ENCODE measurements at regions not wholly inside any gene's neighbourhood (a gene's known extent, or its start where the extent isn't known, plus 50 kb on each side); places are given as distances from the start of the nearest gene placed in this dataset.
"Not testable (repeated sequence)": the region's sequence is repeated elsewhere in the genome, so short reads cannot be mapped to it uniquely, and the experiment has no call there.

DNA sequence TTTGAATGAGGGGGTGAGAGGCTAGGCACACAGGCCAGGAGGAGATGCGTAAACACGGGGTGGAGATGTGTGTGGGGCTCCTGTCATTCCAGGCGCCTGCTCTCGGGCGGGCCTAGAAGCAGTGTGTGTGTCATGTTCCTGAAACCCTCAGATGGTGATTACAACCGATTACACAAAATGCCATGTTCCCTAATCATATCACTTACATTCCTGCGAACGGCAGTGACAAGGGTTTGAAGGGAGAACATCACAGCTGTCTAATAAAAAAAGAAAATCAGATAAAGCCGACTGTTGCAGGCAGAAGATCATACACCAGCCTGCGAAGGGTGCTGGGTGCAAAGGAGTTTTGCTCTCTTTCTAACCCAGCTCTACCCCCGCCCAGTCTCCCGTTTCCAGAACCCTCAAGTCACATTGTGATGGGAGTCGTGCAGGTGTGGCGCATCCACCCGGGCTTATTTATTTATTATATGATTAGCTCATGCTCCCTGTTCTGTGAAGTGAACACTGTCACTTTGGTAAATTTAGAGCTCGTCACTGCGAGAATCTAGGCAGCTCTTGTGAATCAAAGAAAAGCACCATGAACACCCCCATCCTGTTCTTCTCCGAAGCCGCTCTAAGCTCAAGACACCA, 140.3 kb downstream of the NR2F2 start:
- DNase-seq (ENCODE audit: low read depth, low spot score) = no peak

- no peak for DNase-seq (ENCODE audit: low read depth, low spot score)
These were observed 142.2 kb downstream of the NR2F2 start for GRCh38 chr15:96472681-96473080.

- DNase-seq (ENCODE audit: low read depth, low spot score) = no peak
These were observed 143.1 kb downstream of the NR2F2 start for GRCh38 chr15:96473556-96473955.

GRCh38 chr15:96474231-96474664, 143.7 kb downstream of the NR2F2 start:
- no peak for DNase-seq (ENCODE audit: low read depth, low spot score)

- no peak for DNase-seq (ENCODE audit: low read depth, low spot score)
These were observed 146.7 kb downstream of the NR2F2 start for GRCh38 chr15:96477227-96477626.

DNA sequence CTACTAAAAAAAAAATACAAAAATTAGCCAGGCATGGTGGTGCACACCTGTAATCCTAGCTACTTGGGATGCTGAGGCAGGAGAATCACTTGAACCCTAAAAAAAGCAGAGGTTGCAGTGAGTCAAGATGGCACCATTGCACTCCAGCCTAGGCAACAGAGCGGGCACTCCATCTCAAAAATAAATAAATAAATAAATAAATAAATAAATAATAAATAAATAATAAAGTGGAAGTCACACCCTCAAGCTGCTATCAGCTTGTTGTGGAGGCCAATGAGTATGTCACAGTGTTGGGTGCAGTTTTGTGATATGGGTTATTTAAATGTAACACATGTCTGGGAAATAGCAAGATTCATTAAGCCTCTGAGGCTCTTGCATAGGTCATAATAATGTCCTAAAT, 153.9 kb downstream of the NR2F2 start:
- not testable (repeated sequence) for DNase-seq (ENCODE audit: low read depth, low spot score)

DNA sequence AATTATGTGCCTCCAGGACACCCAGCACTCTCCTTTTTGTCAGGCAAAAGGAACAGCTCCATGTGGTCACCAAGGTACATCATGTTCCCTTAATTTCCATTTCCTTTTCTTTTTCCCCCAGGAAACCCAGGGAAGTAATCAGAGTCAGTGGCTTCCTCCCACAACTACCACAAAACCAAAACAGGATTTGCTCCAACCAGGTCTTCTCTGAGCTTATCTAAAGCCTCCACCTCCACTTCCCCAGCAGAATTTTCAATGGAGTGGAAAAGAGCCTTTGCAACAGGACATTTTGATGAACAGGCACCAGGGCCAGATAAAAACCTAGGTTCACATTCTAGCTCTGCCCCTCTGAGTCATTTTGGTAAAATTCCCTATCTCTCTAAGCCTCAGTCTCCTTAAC, 154.3 kb downstream of the NR2F2 start:
- DNase-seq (ENCODE audit: low read depth, low spot score) = no peak

DNA sequence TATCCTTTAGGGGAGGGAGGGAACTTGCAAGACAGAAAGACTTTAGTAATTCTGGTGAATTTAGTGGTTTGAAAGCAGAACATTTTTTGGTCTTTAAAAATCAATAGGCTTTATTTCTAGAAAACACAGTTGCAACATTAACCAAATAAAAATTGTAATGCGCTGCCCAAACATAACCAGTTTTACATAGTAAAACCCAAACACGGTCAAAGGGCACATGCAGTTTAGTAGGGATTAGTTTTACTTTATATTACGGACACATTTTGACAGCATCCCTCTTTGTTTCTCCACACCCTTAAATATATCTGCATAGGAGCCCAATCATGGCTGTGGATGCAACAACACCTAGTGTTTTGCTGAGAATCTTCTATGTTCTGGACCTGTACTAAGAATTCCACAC, 156.7 kb downstream of the NR2F2 start:
- DNase-seq (ENCODE audit: low read depth, low spot score) = no peak

DNA sequence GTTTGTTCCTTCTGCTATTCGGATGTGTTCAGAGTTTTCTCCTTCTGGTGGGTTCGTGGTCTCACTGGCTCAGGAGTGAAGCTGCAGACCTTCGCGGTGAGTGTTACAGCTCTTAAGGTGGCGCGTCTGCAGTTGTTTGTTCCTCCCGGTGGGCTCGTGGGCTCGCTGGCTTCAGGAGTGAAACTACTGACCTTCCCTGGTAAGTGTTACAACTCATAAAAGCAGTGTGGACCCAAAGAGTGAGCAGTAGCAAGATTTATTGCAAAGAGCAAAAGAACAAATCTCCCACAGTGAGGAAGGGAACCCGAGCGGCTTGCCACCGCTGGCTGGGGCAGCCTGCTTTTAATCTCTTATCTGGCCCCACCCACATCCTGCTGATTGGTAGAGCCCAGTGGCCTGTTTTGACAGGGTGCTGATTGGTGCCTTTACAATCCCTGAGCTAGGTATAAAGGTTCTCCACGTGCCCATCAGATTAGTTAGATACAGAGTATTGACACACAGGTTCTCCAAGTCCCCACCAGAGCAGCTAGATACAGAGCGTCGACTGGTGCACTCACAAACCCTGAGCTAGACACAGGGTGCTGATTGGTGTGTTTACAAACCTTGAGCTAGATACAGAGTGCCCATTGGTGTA, 160.7 kb downstream of the NR2F2 start:
- not testable (repeated sequence) for DNase-seq (ENCODE audit: low read depth, low spot score)

- not testable (repeated sequence) for DNase-seq (ENCODE audit: low read depth, low spot score)
These were observed 161.5 kb downstream of the NR2F2 start for GRCh38 chr15:96491700-96492644.

DNA sequence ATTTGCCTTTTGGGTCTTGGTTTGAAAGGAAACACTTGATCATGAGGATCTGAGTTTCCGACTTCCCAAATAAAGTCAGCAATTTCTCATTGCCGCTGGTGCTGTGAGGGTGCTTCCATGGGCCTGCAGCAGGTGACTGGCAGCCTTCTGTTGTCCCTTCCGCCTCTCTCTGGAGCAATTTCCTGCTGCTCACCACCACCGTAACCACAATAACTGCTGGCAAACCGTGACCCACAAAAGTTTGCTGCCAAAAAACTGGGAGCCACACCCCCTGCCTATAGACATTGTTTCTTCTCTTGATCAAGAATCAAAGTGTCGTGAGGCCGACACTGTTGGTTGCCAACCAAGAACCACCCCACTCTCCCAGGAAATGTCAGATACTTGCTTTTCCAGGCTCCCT, 164.0 kb downstream of the NR2F2 start:
- DNase-seq (ENCODE audit: low read depth, low spot score) = no peak

DNA sequence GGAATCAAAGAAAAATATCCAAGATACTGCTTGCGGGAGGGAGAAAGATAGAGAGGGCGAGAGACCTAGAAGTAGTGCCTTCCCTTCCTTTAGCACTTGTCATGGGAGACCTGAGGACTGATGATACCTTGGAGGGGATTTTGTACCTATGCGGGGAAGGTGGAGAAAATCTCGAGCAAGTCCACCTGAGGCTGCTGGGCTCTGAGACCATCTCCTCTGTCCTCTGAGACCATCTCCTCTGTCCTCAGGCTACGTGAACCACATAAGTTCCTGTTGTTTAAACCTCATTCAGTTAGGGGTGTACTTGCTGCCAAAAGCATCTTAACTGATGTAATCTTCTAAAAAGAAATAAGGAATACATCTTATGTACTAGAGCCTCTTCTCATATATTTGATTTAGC, 164.9 kb downstream of the NR2F2 start:
- DNase-seq (ENCODE audit: low read depth, low spot score) = no peak

DNA sequence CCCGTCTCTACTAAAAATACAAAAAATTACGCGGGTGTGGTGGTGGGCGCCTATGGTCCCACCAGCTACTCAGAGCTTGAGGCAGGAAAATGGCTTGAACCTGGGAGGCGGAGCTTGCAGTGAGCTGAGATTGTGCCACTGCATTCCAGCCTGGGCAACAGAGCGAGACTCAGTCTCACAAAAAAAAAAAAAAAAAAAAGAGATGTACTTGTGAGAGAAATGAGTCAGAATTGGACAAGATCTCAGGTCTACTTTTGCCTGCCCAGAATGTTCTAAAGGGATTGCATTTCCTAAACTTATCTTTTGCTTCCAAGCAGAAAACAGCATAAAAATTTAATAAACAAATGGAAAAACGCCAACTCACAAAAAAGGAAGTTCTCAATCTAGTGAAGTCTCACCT, 167.5 kb downstream of the NR2F2 start:
- DNase-seq (ENCODE audit: low read depth, low spot score) = no peak

DNA sequence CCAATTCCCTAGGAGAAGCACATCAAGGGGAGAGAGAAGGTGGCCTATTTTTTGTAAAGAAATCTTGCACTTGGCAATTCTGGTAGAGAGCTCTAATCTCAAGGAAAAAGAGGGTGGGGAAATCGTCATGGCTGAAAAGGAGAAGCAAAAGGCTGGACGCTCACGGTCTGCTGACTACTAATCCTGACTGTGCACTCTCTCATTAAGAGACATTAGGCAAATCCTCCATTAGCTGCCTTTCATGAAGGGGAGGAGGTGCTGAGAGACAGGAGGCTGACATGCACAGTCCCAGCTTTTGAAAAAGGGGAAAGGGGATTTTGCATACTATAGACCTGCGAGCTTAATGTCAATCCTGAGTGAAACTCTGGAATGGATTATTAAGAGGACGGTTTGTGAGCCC, 170.0 kb downstream of the NR2F2 start:
- DNase-seq (ENCODE audit: low read depth, low spot score) = no peak

- DNase-seq (ENCODE audit: low read depth, low spot score) = no peak
These were observed 170.9 kb downstream of the NR2F2 start for GRCh38 chr15:96501362-96501761.

GRCh38 chr15:96502196-96502595, 171.7 kb downstream of the NR2F2 start:
- DNase-seq (ENCODE audit: low read depth, low spot score) = no peak

GRCh38 chr15:96503276-96503675, 172.8 kb downstream of the NR2F2 start:
- no peak for DNase-seq (ENCODE audit: low read depth, low spot score)

DNA sequence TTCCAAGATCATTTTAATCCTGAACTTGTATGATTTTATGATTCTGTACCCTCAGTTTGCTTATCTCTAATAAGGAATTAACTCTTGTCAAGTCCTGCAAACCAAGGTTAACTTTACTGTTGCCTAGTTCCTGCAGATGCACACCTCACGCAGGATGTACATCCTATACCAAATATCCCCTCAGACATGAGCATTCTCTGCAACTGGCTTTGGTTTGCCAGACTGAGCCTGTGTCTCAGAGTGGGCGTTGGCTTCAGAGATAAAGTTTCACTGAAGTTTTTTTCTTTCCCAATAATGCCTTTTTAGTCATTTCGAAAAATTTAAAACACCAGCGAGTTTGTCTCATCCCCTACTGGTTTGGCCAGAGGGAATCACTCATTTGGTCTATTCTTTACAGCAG, 173.9 kb downstream of the NR2F2 start:
- no peak for DNase-seq (ENCODE audit: low read depth, low spot score)

- DNase-seq (ENCODE audit: low read depth, low spot score) = no peak
These were observed 174.5 kb downstream of the NR2F2 start for GRCh38 chr15:96505014-96505413.

- DNase-seq (ENCODE audit: low read depth, low spot score) = no peak
These were observed 184.2 kb downstream of the NR2F2 start for GRCh38 chr15:96514607-96515285.

- no peak for DNase-seq (ENCODE audit: low read depth, low spot score)
These were observed 184.9 kb downstream of the NR2F2 start for GRCh38 chr15:96515371-96515770.

DNA sequence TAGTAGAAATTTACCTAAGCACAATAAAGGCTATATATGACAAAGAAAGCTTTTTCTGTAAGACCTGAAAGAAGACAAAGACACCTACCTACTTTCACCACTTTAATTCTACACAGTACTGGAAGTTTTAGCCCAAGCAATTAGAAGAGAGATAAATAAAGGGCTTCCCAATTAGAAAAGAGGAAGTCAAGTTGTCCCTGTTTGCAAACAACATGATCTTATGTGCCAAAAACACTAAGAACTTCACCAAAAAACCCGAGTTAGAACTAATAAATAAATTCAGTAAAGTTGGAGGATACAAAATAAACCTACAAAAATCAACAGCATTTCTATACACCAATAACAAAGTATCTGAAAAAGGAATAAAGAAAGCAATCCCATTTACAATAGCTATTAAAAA, 190.9 kb downstream of the NR2F2 start:
- DNase-seq (ENCODE audit: low read depth, low spot score) = no peak
